Sigmoid colon (tissue), 6 donors: ENCODE measurements at regions not wholly inside any gene's neighbourhood (a gene's known extent, or its start where the extent isn't known, plus 50 kb on each side); places are given as distances from the start of the nearest gene placed in this dataset.

Experiments
- DNase-seq: peaks from one replicate; pipeline ENCODE4 v3.0.0-alpha.2; 2019
- H3K27ac ChIP-seq, 4 donors: fragments of 200-600 bp; sonication (generic); one replicate each; pipeline ENCODE4 v1.5.1; 2016 to 2019; ENCODE audit warnings: mild to moderate bottlenecking in 1 of 4
- H3K27me3 ChIP-seq, 3 donors: fragments of 200-600 bp; sonication (generic); one replicate each; pipeline ENCODE4 v1.5.1; 2019; ENCODE audit warnings: mild to moderate bottlenecking in 1 of 3
- H3K36me3 ChIP-seq, 4 donors: fragments of 200-600 bp; sonication (generic); one replicate each; pipeline ENCODE4 v1.5.1; 2016 to 2019
- H3K4me1 ChIP-seq, 4 donors: fragments of 200-600 bp; sonication (generic); one replicate each; pipeline ENCODE4 v1.5.1; 2017 to 2019
- H3K4me3 ChIP-seq, 4 donors: fragments of 200-600 bp; sonication (generic); one replicate each; pipeline ENCODE4 v1.5.1; 2017 to 2019; ENCODE audit warnings: mild to moderate bottlenecking in 2 of 4, moderate library complexity in 1 of 4
- H3K9me3 ChIP-seq, 4 donors: fragments of 200-600 bp in 3 of 4; sonication (generic) in 3 of 4; one replicate each; pipeline versions ENCODE4 v1.5.1 to v1.6.1; 2013 to 2019
- EP300 ChIP-seq, 4 donors: sonication (generic); formaldehyde crosslinking; IDR thresholded peaks; one replicate each; pipeline ENCODE4 v1.6.1; 2017; ENCODE audit warnings: antibody characterized with exemption in 4 of 4
- POLR2A ChIP-seq, 2 donors: fragments of 450-650 bp; IDR thresholded peaks; one replicate each; pipeline ENCODE4 v1.6.1; 2016; ENCODE audit warnings: antibody characterized with exemption in 2 of 2, mild to moderate bottlenecking in 2 of 2, moderate library complexity in 2 of 2
- POLR2AphosphoS5 ChIP-seq, 4 donors: sonication (generic); formaldehyde crosslinking; IDR thresholded peaks; one replicate each; pipeline ENCODE4 v1.6.1; 2017; ENCODE audit warnings: antibody characterized with exemption in 4 of 4
- WGBS, 2 donors: extraction: QIAGEN DNeasy Blood & Tissue Kit; methylation state at CpG; one replicate each; pipeline ENCODE4 v1.1.7; 2013; 5-methylcytosine and 5-hydroxymethylcytosine counted together
- intact Hi-C: fragments of 100-400 bp; cut with DNase I; formaldehyde crosslinking; loops from one replicate; pipeline ENCODE4 v1.15.1; 2023
- TF ChIP-seq, protein P1 (sequence below), 4 experiments: fragments of 450-650 bp in 3 of 4; fragments of 200-600 bp in 1 of 4; IDR thresholded peaks; one replicate each; pipeline ENCODE4 v1.5.1; 2016 to 2019; ENCODE audit warnings: antibody characterized with exemption in 4 of 4, mild to moderate bottlenecking in 3 of 4, moderate library complexity in 2 of 4
- donor health status: healthy with polysubstance abuse.
- donor health status: healthy.

GRCh38 chr2:116706396-116706795 is 1108.1 kb upstream of the DDX18 start:
- intact Hi-C loops: no loop called here
- no peak overlapping the region for H3K4me3 ChIP-seq
- H3K4me1 ChIP-seq: no peaks in the 10 kb centered on the region
- no peaks in the 10 kb centered on the region for H3K27me3 ChIP-seq
- no peaks in the 10 kb centered on the region for H3K9me3 ChIP-seq
- DNase-seq: no peak
- no peak overlapping the region for H3K27ac ChIP-seq
- no peaks in the 10 kb centered on the region for H3K36me3 ChIP-seq
- WGBS, 2 donors: 85 to 90% methylated on average over 3 of the region's 3 CpGs
- TF ChIP-seq, protein P1, sequence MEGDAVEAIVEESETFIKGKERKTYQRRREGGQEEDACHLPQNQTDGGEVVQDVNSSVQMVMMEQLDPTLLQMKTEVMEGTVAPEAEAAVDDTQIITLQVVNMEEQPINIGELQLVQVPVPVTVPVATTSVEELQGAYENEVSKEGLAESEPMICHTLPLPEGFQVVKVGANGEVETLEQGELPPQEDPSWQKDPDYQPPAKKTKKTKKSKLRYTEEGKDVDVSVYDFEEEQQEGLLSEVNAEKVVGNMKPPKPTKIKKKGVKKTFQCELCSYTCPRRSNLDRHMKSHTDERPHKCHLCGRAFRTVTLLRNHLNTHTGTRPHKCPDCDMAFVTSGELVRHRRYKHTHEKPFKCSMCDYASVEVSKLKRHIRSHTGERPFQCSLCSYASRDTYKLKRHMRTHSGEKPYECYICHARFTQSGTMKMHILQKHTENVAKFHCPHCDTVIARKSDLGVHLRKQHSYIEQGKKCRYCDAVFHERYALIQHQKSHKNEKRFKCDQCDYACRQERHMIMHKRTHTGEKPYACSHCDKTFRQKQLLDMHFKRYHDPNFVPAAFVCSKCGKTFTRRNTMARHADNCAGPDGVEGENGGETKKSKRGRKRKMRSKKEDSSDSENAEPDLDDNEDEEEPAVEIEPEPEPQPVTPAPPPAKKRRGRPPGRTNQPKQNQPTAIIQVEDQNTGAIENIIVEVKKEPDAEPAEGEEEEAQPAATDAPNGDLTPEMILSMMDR (IDR thresholded peaks at IDR 0.05): no peak
- no peak for TF ChIP-seq POLR2AphosphoS5 (IDR thresholded peaks at IDR 0.05)
- TF ChIP-seq POLR2A (IDR thresholded peaks at IDR 0.05): no peak
- TF ChIP-seq EP300 (IDR thresholded peaks at IDR 0.05): no peak

DNA sequence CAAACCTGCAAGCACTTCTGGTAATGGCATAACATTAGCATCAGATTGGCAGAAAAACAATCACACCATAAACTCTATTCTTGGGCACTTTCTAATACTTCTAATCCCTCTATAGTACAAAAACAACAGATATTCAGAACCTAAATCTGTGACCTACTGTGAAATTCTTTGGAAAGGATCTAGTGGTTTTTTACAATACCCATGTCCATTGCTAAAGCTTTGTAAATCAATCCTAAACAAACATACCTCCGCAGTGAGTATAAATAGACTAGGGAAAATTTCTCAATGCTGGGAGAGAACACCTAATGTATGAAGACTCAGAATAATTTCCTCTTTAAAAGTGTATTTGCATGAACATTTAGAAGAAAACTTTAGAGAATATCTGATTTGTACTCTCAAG is 1098.5 kb upstream of the DDX18 start:
- TF ChIP-seq EP300 (IDR thresholded peaks at IDR 0.05): no peak
- TF ChIP-seq, protein P1 (IDR thresholded peaks at IDR 0.05): no peak
- TF ChIP-seq POLR2AphosphoS5 (IDR thresholded peaks at IDR 0.05): no peak
- TF ChIP-seq POLR2A (IDR thresholded peaks at IDR 0.05): no peak
- 75 to 81% methylated on average over 1 of the region's 1 CpG for WGBS, 2 donors
- H3K4me3 ChIP-seq: no peak overlapping the region

GRCh38 chr2:116716444-116716843 is 1098.0 kb upstream of the DDX18 start:
- WGBS, 2 donors: 88 to 91% methylated on average over 2 of the region's 2 CpGs
- TF ChIP-seq POLR2A (IDR thresholded peaks at IDR 0.05) (no peak), EP300 (IDR thresholded peaks at IDR 0.05) (no peak), POLR2AphosphoS5 (IDR thresholded peaks at IDR 0.05) (no peak)
- TF ChIP-seq, protein P1 (IDR thresholded peaks at IDR 0.05): no peak
- H3K4me1 ChIP-seq: no peaks in the 10 kb centered on the region
- intact Hi-C loops: no loop called here
- no peaks in the 10 kb centered on the region for H3K27me3 ChIP-seq
- H3K4me3 ChIP-seq: no peak overlapping the region
- no peak for DNase-seq
- H3K9me3 ChIP-seq: no peaks in the 10 kb centered on the region
- no peaks in the 10 kb centered on the region for H3K36me3 ChIP-seq
- no peak overlapping the region for H3K27ac ChIP-seq

More for the DNA sequence above, 1098.5 kb upstream of the DDX18 start:
- Histone ChIP-seq H3K9me3 (no peaks in the 10 kb centered on the region), H3K27ac (no peak overlapping the region), H3K36me3 (no peaks in the 10 kb centered on the region), H3K4me1 (no peaks in the 10 kb centered on the region), H3K27me3 (no peaks in the 10 kb centered on the region)
- intact Hi-C loops: no loop called here
- DNase-seq: no peak

- Histone ChIP-seq H3K27me3 (no peaks in the 10 kb centered on the region), H3K9me3 (no peaks in the 10 kb centered on the region), H3K36me3 (no peaks in the 10 kb centered on the region), H3K27ac (no peak overlapping the region), H3K4me3 (no peak overlapping the region), H3K4me1 (no peaks in the 10 kb centered on the region)
- TF ChIP-seq POLR2A (IDR thresholded peaks at IDR 0.05) (no peak), POLR2AphosphoS5 (IDR thresholded peaks at IDR 0.05) (no peak), EP300 (IDR thresholded peaks at IDR 0.05) (no peak)
- TF ChIP-seq, protein P1 (IDR thresholded peaks at IDR 0.05): no peak
- WGBS, 2 donors: 87 to 93% methylated on average over 4 of the region's 4 CpGs
- DNase-seq: no peak
- intact Hi-C loops: no loop called here
These were observed 1096.7 kb upstream of the DDX18 start for GRCh38 chr2:116717832-116718231.

GRCh38 chr2:116718451-116718850 is 1096.0 kb upstream of the DDX18 start:
- no peak for DNase-seq
- Histone ChIP-seq H3K27ac (no peak overlapping the region), H3K4me1 (no peaks in the 10 kb centered on the region), H3K9me3 (no peaks in the 10 kb centered on the region), H3K4me3 (no peak overlapping the region), H3K36me3 (no peaks in the 10 kb centered on the region), H3K27me3 (no peaks in the 10 kb centered on the region)
- TF ChIP-seq POLR2A (IDR thresholded peaks at IDR 0.05) (no peak), EP300 (IDR thresholded peaks at IDR 0.05) (no peak)
- TF ChIP-seq, protein P1 (IDR thresholded peaks at IDR 0.05): no peak
- 73 to 75% methylated on average over 4 of the region's 4 CpGs for WGBS, 2 donors
- intact Hi-C loops: no loop called here
